Stomach (tissue), 8 donors: ENCODE measurements at regions not wholly inside any gene's neighbourhood (a gene's known extent, or its start where the extent isn't known, plus 50 kb on each side); places are given as distances from the start of the nearest gene placed in this dataset.
"Not testable (repeated sequence)": the region's sequence is repeated elsewhere in the genome, so short reads cannot be mapped to it uniquely, and the experiment has no call there.

Experiments
- DNase-seq, 2 donors: peaks; one replicate each; pipeline versions ENCODE4 v3.0.0 to v3.0.0-alpha.2; 2013 to 2019
- H3K27ac ChIP-seq, 5 donors: fragments of 200-600 bp in 4 of 5; sonication (generic) in 4 of 5; one replicate each; pipeline ENCODE4 v1.5.1; 2013 to 2019; ENCODE audit warnings: mild to moderate bottlenecking in 1 of 5, moderate library complexity in 1 of 5
- H3K27me3 ChIP-seq, 3 donors: fragments of 200-600 bp; sonication (generic); one replicate each; pipeline ENCODE4 v1.5.1; 2017 to 2019; ENCODE audit warnings: mixed run types in 1 of 3
- H3K36me3 ChIP-seq, 4 donors: fragments of 200-600 bp; sonication (generic); 1 replicate in 3 of 4; 2 replicates in 1 of 4; pipeline ENCODE4 v1.5.1; 2016 to 2019
- H3K4me1 ChIP-seq, 4 donors: fragments of 200-600 bp; sonication (generic); one replicate each; pipeline ENCODE4 v1.5.1; 2016 to 2019
- H3K4me3 ChIP-seq, 4 donors: fragments of 200-600 bp; sonication (generic) in 3 of 4; one replicate each; pipeline ENCODE4 v1.5.1; 2016 to 2019; ENCODE audit warnings: mild to moderate bottlenecking in 1 of 4
- H3K9me3 ChIP-seq, 4 donors: fragments of 200-600 bp; sonication (generic); one replicate each; pipeline ENCODE4 v1.5.1; 2016 to 2019
- CTCF ChIP-seq, 7 experiments: fragments of 450-650 bp in 4 of 7; fragments of 200-600 bp in 3 of 7; sonication (generic) in 3 of 7; IDR thresholded peaks; one replicate each; pipeline ENCODE4 v1.5.1; 2016 to 2019; ENCODE audit warnings: antibody characterized with exemption in 7 of 7, control low read depth in 2 of 7, mild to moderate bottlenecking in 1 of 7
- EP300 ChIP-seq: sonication (generic); formaldehyde crosslinking; IDR thresholded peaks from one replicate; pipeline ENCODE4 v1.6.1; 2017; ENCODE audit warnings: antibody characterized with exemption
- POLR2A ChIP-seq, 4 donors: fragments of 450-650 bp; IDR thresholded peaks; one replicate each; pipeline ENCODE4 v1.6.1; 2016; ENCODE audit warnings: antibody characterized with exemption in 4 of 4, control low read depth in 2 of 4, mild to moderate bottlenecking in 1 of 4, moderate library complexity in 1 of 4
- POLR2AphosphoS5 ChIP-seq, 3 donors: sonication (generic); formaldehyde crosslinking; IDR thresholded peaks; one replicate each; pipeline ENCODE4 v1.6.1; 2016; ENCODE audit warnings: antibody characterized with exemption in 3 of 3
- WGBS, 5 donors: extraction: QIAGEN DNeasy Blood & Tissue Kit in 3 of 5; methylation state at CpG; one replicate each; pipeline versions ENCODE4 v1.1.5 to v1.1.7; 2013 to 2018; 5-methylcytosine and 5-hydroxymethylcytosine counted together
- intact Hi-C: fragments of 100-400 bp; cut with DNase I; formaldehyde crosslinking; loops from one replicate; pipeline ENCODE4 v1.15.1; 2023; ENCODE audit warnings: low total_unique reads
- donor health status: healthy with polysubstance abuse.
- donor health status: Bipolar disorder and iron deficiency.
- donor health status: healthy.

- DNase-seq: no peak
- intact Hi-C loops: no loop called here
- H3K36me3 ChIP-seq: no peaks in the 10 kb centered on the region
- no peak for TF ChIP-seq POLR2AphosphoS5 (IDR thresholded peaks at IDR 0.05)
- no peak for TF ChIP-seq EP300
- no peak for TF ChIP-seq CTCF (IDR thresholded peaks at IDR 0.05)
- TF ChIP-seq POLR2A (IDR thresholded peaks at IDR 0.05): no peak
- no peaks in the 10 kb centered on the region for H3K4me1 ChIP-seq
- no peak overlapping the region for H3K27ac ChIP-seq
- WGBS, 5 donors: 66 to 74% (median 69%) methylated on average over 4 of the region's 4 CpGs
- H3K9me3 ChIP-seq: peaks cover 0 to 13% (median 4%) of the 10 kb centered on the region in 4 donors
- H3K4me3 ChIP-seq: no peak overlapping the region
- no peaks in the 10 kb centered on the region for H3K27me3 ChIP-seq
Observed at GRCh38 chrX:139008185-139008584, 296.7 kb upstream of the FGF13 start.

- H3K4me3 ChIP-seq, H3K4me1 ChIP-seq, H3K36me3 ChIP-seq, H3K27ac ChIP-seq, intact Hi-C loops, H3K27me3 ChIP-seq, H3K9me3 ChIP-seq, DNase-seq: not testable (repeated sequence)
- WGBS, 5 donors: 67 to 100% (median 96%) methylated on average over 1 to 21 of the region's 34 CpGs
Observed at GRCh38 chrX:139003856-139004527, 292.5 kb upstream of the FGF13 start.

DNA sequence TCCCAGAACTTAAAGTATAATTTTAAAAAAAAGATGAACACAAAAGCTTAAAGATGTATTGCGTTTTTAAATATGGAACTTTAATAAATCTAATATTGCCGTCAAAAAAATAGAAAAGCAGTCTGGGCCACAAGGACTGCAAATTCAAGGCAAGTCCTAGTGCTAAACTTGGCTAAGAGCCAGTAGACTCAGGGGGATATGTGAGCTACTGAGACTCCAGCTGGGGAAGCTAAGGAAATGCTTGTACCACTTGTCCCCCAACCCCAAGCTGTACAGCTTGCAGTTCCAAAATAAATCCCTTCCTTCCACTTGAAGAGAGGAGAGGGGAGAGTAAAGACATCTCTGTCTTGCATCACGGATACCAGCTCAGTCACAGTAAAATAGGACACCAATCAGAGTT, 290.8 kb upstream of the FGF13 start:
- no peak for DNase-seq
- H3K27me3 ChIP-seq: no peaks in the 10 kb centered on the region
- intact Hi-C loops: no loop called here
- H3K4me3 ChIP-seq: no peak overlapping the region
- WGBS, 5 donors: 85 to 93% (median 89%) methylated on average over 3 of the region's 3 CpGs
- H3K36me3 ChIP-seq: no peaks in the 10 kb centered on the region
- no peak overlapping the region for H3K27ac ChIP-seq
- TF ChIP-seq CTCF (IDR thresholded peaks at IDR 0.05): no peak
- TF ChIP-seq POLR2A (IDR thresholded peaks at IDR 0.05): no peak
- TF ChIP-seq EP300: no peak
- TF ChIP-seq POLR2AphosphoS5 (IDR thresholded peaks at IDR 0.05): no peak
- peaks cover 0 to 3% (median 0%) of the 10 kb centered on the region in 4 donors for H3K9me3 ChIP-seq
- H3K4me1 ChIP-seq: no peaks in the 10 kb centered on the region

GRCh38 chrX:138996268-138996667, 284.8 kb upstream of the FGF13 start:
- Histone ChIP-seq H3K4me3 (no peak overlapping the region), H3K27me3 (no peaks in the 10 kb centered on the region), H3K9me3 (peaks cover 0 to 6% (median 1%) of the 10 kb centered on the region in 4 donors), H3K27ac (no peak overlapping the region), H3K36me3 (no peaks in the 10 kb centered on the region), H3K4me1 (no peaks in the 10 kb centered on the region)
- DNase-seq: no peak
- TF ChIP-seq EP300 (no peak), POLR2A (IDR thresholded peaks at IDR 0.05) (no peak), POLR2AphosphoS5 (IDR thresholded peaks at IDR 0.05) (no peak), CTCF (IDR thresholded peaks at IDR 0.05) (no peak)
- intact Hi-C loops: no loop called here
- WGBS, 5 donors: 60 to 92% (median 85%) methylated on average over 1 to 11 of the region's 11 CpGs

GRCh38 chrX:138995458-138995857, 283.9 kb upstream of the FGF13 start:
- DNase-seq: no peak
- Histone ChIP-seq H3K4me1 (no peaks in the 10 kb centered on the region), H3K4me3 (no peak overlapping the region), H3K27ac (no peak overlapping the region), H3K9me3 (peaks cover 0 to 6% (median 1%) of the 10 kb centered on the region in 4 donors), H3K36me3 (no peaks in the 10 kb centered on the region), H3K27me3 (no peaks in the 10 kb centered on the region)
- WGBS, 5 donors: 71 to 94% (median 83%) methylated on average over 2 of the region's 2 CpGs
- no peak for TF ChIP-seq POLR2AphosphoS5 (IDR thresholded peaks at IDR 0.05)
- TF ChIP-seq CTCF (IDR thresholded peaks at IDR 0.05): no peak
- no peak for TF ChIP-seq POLR2A (IDR thresholded peaks at IDR 0.05)
- no peak for TF ChIP-seq EP300
- intact Hi-C loops: no loop called here

DNA sequence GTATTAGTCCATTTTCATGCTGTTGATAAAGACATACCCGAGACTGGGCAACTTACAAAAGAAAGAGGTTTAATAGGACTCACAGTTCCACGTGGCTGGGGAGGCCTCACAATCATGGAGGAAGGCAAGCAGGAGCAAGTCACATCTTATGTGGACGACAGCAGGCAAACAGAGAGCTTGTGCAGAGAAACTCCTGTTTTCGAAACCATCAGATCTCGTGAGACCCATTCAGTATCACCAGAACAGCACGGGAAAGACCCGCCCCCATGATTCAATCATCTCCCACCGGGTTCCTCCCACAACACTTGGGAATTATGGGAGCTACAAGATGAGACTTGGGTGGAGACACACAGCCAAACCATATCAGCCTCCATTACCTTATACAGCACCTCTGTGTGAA, 278.9 kb upstream of the FGF13 start:
- H3K4me1 ChIP-seq, DNase-seq, H3K27me3 ChIP-seq, H3K9me3 ChIP-seq, intact Hi-C loops, H3K4me3 ChIP-seq, H3K27ac ChIP-seq, H3K36me3 ChIP-seq: not testable (repeated sequence)
- 73 to 89% (median 83%) methylated on average over 6 to 8 of the region's 8 CpGs for WGBS, 5 donors
